ENCODE measurements at regions not wholly inside any gene's neighbourhood (a gene's known extent, or its start where the extent isn't known, plus 50 kb on each side); places are given as distances from the start of the nearest gene placed in this dataset.
A peak's percentile ranks its signal among the peaks of the same experiment; 100 is the strongest.
"Not testable (repeated sequence)": the region's sequence is repeated elsewhere in the genome, so short reads cannot be mapped to it uniquely, and the experiment has no call there.

DNA sequence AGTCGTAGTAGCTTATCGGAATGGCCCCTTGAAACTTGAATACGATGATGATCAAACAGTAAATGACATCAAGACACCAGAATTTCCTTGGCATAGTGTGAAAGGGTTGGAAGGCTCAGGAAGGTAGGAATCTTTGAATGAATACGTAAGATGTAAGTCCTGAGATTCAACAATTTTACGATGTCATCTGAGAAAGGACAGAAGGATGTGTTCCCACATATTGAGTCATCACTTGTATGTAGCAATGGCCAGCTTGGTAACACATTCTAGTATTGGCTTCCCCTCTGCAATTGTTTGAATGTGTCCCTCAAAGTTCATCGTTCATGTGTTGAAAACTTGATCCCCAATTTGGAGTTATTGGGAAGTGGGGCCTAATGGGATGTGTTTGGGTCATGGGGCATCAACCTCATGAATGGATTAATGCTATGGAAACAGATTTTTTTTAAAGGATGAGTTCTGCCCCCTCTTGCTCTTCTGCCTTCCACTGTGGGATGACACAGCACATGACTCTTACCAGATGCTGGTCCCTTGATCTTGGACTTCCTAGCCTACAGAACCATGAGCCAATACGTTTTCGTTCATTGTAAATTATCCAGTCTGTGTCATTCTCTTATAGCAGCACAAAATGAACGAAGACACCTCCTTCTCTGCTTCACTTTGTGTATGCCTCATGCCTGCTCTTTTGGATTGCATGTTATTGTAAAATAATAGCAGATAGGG is 284.6 kb downstream of the BCAT1 start:
- no peak for DNase-seq

DNA sequence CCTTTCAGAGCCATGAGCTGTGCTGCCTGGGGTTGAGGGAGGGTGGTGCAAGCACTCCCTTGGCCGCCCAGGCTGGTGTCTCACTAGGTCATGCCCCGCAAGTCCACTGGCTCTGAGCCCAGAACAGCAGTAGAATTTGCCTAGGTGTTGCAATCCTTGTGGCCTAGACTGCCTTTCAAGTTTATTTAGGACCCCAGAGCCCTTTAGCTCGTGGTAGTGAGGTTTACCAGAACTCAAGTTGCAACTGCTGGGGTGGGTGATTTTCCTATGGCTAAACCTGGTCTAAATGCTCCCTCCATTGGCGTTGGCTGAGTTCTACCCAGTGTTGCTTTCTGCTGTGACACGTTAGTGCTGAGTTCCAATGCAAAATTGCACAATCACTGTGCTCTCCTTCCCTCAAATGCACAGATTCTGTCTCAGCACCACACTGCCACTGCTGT is 287.2 kb downstream of the BCAT1 start:
- DNase-seq: no peak

GRCh38 chr12:24659016-24659415 is 289.9 kb downstream of the BCAT1 start:
- no peak for DNase-seq

GRCh38 chr12:24654344-24654743 is 294.6 kb downstream of the BCAT1 start:
- not testable (repeated sequence) for DNase-seq

DNA sequence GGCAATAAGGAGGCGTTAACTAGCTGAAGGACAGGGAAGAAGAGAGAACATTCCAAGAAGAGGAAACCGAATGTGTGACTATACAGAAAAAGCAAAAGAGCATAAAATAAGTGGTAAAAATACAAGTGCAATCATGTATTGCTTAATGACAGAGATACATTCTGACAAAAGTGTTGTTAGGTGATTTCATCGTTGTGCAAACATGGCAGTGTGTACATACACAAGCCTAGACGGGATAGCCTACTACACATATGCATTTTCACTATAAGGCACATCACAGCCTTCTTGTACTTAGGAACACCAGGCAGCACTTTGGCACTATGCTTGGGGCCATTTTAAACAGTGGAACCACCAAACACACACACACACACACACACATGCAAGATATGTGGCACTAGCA is 299.3 kb downstream of the BCAT1 start:
- no peak for DNase-seq

DNA sequence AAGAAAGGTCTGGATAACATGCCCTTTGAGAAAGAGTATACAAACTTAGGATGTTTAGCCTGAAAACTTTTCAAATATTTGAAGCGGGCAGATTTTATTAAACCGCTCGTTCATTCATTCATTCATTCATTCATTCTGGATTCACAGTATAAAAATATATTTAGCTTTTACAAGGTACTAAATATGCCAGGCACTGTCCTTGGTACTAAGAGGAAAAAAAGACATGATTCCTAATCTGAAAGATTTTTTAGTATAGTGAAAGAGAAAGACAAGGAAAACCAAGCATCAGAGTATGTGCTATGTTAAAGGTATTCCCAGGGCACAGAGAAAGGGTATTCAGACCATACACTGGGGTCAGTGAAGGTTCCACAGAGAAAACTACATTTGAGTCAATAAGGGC is 299.7 kb downstream of the BCAT1 start:
- DNase-seq: no peak

DNA sequence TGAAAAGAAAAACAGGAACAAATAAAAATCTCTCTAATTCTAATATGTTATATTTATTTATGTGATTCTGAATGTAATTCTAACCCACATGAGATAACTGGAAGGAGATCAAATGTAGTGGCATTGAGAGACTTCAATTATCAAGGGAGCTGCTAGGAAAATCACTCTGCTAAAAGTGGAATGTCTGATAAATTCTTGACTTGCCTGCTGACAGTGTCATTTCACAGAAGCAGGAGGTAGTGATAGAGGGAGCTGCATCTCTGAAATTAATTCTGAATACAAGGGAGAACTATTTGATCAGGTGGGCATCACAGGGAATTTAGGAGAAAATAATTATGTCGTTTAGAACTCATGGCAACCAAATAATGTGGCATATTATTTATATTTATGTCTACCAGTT is 303.6 kb downstream of the BCAT1 start:
- no peak for DNase-seq

GRCh38 chr12:24643120-24644119 is 305.5 kb downstream of the BCAT1 start:
- no peak for DNase-seq

DNA sequence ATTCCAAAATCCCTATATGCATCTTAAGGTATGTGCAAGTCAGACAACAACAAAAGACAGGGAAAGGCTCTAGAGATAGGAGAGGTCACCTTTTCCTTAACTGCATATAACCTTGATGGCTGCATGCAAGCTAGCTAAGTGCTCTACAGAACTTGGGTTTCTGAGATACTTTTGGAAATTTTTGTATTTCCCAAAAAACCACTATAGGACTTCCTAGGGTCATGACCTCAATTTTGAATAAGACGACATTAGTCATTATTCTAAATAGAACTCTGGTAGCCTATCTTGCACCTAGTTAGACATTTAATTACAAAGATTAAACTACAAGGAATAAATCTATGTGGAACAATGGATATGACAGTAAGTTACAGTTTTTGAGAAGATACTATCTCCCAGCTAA is 309.3 kb downstream of the BCAT1 start:
- DNase-seq: no peak

- DNase-seq: no peak
Measured at GRCh38 chr12:24632466-24632865, 316.4 kb downstream of the BCAT1 start.

DNA sequence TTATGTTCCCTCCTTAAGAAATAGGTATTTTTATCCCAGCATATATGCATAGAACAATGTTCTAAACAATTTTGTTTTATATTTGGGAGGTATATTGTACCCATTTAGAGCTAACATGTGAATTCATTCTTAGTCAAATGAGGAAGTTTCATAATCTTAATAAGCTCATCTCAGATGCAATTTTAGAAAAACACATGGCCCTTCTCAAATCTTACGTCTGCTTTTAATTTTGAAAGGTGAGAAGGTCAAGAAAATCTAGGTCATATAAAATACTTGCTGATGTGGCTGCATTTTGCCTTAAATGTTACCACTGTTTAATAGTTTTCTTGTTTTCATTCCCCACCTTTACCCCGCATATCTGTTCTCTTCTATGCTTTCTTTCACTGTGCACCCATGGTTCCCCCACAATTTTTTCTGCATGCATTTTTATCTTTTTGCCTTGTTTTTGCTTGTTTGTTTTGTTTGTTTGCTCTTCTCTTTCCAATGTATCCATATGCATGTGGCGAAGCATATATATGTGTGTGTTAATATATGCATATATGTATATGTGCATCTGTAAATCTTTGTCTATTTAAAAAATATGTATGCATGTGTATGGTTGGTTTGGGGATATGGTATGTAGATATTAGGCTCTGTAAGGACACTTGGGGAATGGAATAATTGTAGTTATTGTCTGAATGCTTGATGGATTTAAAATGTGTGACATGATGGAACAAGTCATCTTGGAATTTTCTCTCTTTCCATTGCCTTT is 317.1 kb downstream of the BCAT1 start:
- DNase-seq: no peak

DNA sequence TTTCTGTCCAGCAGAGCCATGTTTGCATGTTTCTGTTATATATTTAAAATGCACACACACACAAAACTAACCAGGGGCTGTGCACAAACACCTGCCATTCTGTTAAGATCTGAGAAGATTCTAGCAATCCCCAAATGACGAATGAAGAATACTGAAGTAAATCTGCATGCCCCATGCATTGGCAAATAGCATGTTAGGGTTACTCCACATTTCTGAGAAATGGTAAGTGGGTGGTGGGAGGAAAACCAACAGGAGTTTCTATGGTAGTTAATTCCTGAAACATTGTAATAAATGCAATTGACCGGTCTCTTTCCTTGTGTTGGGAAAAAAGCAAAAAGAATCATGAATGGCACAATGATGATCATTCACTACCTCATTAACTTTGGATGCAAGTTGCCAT is 318.0 kb downstream of the BCAT1 start:
- DNase-seq: no peak

GRCh38 chr12:24630446-24630845 is 318.5 kb downstream of the BCAT1 start:
- no peak for DNase-seq

DNA sequence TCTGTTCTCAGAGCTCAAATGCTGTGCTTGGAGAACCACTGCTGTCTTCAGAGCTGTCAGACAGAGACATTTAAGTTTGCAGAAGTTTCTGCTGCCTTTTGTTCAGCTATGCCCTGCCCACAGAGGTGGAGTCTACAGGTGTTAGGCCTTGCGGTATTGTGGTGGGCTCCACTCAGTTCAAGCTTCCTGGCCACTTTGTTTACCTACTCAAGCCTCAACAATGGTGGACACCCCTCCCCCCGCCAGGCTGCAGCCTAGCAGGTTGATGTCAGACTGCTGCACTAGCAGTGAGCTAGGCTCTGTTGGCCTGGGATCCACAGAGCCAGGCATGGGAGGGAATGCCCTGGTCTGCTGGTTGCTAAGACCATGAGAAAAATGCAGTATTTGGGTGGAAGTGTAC is 323.8 kb downstream of the BCAT1 start:
- DNase-seq: no peak

DNA sequence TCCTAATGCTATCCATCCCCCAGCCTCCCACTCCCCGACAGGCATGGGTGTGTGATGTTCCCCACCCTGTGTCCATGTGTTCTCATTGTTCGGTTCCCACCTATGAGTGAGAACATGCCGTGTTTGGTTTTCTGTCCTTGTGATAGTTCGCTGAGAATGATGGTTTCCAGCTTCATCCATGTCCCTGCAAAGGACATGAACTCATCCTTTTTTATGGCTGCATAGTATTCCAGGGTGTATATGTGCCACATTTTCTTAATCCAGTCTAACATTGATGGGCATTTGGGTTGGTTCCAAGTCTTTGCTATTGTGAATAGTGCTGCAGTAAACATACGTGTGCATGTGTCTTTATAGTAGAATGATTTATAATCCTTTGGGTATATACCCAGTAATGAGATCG is 328.9 kb downstream of the BCAT1 start:
- not testable (repeated sequence) for DNase-seq

GRCh38 chr12:24617471-24617870 is 331.4 kb downstream of the BCAT1 start:
- DNase-seq: no peak

DNA sequence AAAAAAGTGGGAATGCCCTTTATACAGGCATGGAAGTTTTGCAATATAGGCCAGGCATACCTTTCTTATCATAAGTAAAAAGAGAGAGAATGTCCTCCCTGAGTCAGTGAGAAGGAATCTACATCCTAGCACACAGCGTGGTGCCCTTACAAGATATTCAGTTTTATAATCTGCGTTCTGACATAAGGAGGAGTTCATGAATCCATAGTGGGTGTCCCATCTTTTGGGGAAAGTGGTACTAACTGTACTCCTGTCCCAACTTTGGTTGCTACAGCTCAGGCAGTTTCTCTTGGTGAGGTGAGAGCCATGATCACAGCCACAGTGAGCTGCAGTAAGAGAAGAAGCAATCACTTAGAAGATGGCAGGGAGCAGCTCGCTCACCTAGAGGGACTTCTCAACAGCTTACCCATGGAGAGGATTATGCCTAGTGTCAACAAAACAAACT is 332.9 kb downstream of the BCAT1 start:
- DNase-seq: no peak

DNA sequence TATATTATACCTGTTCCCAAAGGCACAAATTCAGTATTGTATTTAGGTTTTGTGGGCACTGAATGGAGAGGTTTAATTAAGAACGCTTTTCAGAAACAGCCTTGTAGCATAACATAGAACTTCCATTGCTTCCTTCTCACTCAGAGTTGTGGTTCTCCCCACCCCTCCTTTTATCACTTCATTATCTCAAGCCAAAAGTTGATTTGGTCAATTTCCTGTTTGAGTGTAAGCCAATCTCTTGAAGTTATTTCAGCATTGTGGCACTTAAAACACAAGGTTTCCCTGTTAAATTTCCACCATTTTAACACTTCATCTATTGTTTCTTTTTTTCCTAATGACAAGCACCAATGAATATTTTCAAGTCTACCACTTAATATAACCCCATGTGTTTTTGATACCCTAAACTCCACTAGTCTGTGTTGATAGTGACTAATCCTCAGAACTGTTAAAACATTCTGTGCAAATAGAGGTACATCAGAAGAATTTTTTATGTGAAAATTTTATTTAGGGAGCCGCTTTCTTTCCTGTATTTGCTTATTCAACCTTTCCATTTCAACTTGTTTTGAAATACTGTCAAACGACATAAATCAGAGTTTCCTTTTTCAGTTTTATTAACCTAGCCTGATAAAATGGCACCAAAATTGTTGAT is 340.1 kb downstream of the BCAT1 start:
- DNase-seq: no peak

GRCh38 chr12:24608108-24608507 is 340.8 kb downstream of the BCAT1 start:
- no peak for DNase-seq

GRCh38 chr12:24605916-24606315 is 343.0 kb downstream of the BCAT1 start:
- DNase-seq: no peak

DNA sequence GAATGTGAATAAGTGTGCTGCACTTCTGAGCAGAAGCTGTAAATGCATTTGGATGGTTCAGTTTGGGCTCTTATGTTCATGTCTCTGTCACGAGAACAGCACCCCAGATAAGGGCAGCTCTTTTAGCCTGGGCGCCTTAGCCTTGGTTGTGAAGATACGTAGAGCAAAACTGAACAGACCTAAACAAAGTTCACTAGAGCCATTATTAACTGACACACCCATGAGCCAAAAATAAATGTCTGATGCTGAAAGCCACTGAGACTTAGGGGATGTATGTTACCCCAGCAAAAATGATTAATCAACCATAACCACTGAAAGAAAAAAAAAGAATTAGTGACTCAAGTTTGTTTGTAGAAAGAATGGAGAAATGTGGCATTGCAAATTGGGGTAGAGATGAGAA is 343.4 kb downstream of the BCAT1 start:
- DNase-seq: no peak

GRCh38 chr12:24603371-24603770 is 345.5 kb downstream of the BCAT1 start:
- DNase-seq: no peak

DNA sequence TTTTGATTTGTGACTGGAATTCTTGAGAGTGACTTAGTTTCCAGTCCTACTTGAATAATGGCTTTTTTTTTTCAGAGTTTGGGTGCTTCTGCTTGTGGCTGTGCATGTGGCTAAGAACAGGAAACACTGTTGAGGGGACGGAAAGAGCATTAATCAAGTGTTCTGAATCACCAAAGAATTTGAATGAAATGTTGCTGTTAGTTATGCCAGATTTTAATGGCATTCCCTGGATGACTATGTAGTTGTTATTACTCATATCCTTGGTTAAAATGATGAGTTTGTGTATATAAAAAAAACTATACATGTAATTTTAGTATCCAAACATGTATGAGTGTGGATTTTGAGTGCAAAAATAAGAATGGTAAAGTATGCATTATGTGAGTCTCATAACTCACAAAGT is 347.9 kb downstream of the BCAT1 start:
- DNase-seq: peak in 1 of 5 experiments; percentile 9

Measured in T-helper 2 cell (primary cell).